Stomach (tissue), 8 donors: ENCODE measurements at regions not wholly inside any gene's neighbourhood (a gene's known extent, or its start where the extent isn't known, plus 50 kb on each side); places are given as distances from the start of the nearest gene placed in this dataset.

Experiments used
- DNase-seq, 2 donors: peaks; one replicate each; pipeline versions ENCODE4 v3.0.0 to v3.0.0-alpha.2; 2013 to 2019
- H3K27ac ChIP-seq, 5 donors: fragments of 200-600 bp in 4 of 5; sonication (generic) in 4 of 5; one replicate each; pipeline ENCODE4 v1.5.1; 2013 to 2019; ENCODE audit warnings: mild to moderate bottlenecking in 1 of 5, moderate library complexity in 1 of 5
- H3K27me3 ChIP-seq, 3 donors: fragments of 200-600 bp; sonication (generic); one replicate each; pipeline ENCODE4 v1.5.1; 2017 to 2019; ENCODE audit warnings: mixed run types in 1 of 3
- H3K36me3 ChIP-seq, 4 donors: fragments of 200-600 bp; sonication (generic); 1 replicate in 3 of 4; 2 replicates in 1 of 4; pipeline ENCODE4 v1.5.1; 2016 to 2019
- H3K4me1 ChIP-seq, 4 donors: fragments of 200-600 bp; sonication (generic); one replicate each; pipeline ENCODE4 v1.5.1; 2016 to 2019
- H3K4me3 ChIP-seq, 4 donors: fragments of 200-600 bp; sonication (generic) in 3 of 4; one replicate each; pipeline ENCODE4 v1.5.1; 2016 to 2019; ENCODE audit warnings: mild to moderate bottlenecking in 1 of 4
- H3K9me3 ChIP-seq, 4 donors: fragments of 200-600 bp; sonication (generic); one replicate each; pipeline ENCODE4 v1.5.1; 2016 to 2019
- EP300 ChIP-seq: sonication (generic); formaldehyde crosslinking; IDR thresholded peaks from one replicate; pipeline ENCODE4 v1.6.1; 2017; ENCODE audit warnings: antibody characterized with exemption
- POLR2A ChIP-seq, 4 donors: fragments of 450-650 bp; IDR thresholded peaks; one replicate each; pipeline ENCODE4 v1.6.1; 2016; ENCODE audit warnings: antibody characterized with exemption in 4 of 4, control low read depth in 2 of 4, mild to moderate bottlenecking in 1 of 4, moderate library complexity in 1 of 4
- POLR2AphosphoS5 ChIP-seq, 3 donors: sonication (generic); formaldehyde crosslinking; IDR thresholded peaks; one replicate each; pipeline ENCODE4 v1.6.1; 2016; ENCODE audit warnings: antibody characterized with exemption in 3 of 3
- WGBS, 5 donors: extraction: QIAGEN DNeasy Blood & Tissue Kit in 3 of 5; methylation state at CpG; one replicate each; pipeline versions ENCODE4 v1.1.5 to v1.1.7; 2013 to 2018; 5-methylcytosine and 5-hydroxymethylcytosine counted together
- intact Hi-C: fragments of 100-400 bp; cut with DNase I; formaldehyde crosslinking; loops from one replicate; pipeline ENCODE4 v1.15.1; 2023; ENCODE audit warnings: low total_unique reads
- TF ChIP-seq, protein P1 (sequence below), 7 experiments: fragments of 450-650 bp in 4 of 7; fragments of 200-600 bp in 3 of 7; sonication (generic) in 3 of 7; IDR thresholded peaks; one replicate each; pipeline ENCODE4 v1.5.1; 2016 to 2019; ENCODE audit warnings: antibody characterized with exemption in 7 of 7, control low read depth in 2 of 7, mild to moderate bottlenecking in 1 of 7
- donor health status: healthy with polysubstance abuse.
- donor health status: Bipolar disorder and iron deficiency.
- donor health status: healthy.

DNA sequence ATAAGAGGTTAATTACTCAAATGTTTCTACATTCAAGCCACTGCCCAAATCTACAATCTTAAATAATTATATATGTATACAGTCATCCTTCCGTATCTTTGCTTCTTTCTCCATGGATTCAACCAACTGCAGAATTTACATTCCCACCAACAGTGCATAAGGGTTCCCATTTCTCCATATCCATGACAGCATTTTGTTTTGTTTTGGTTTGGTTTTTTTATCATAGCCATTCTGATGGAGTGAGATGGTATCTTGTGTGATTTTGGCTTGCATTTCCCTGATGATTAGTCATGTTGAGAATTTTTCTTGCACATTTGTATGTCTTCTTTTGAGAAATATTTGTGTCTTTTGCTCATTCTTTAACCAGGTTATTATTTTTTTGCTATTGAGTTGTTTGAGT, 198.5 kb downstream of the C6orf118 start:
- 72 to 96% (median 79%) methylated on average over 1 of the region's 1 CpG for WGBS, 5 donors
- H3K4me3 ChIP-seq: no peak overlapping the region
- H3K9me3 ChIP-seq: peaks cover 0 to 41% (median 13%) of the 10 kb centered on the region in 4 donors
- no peaks in the 10 kb centered on the region for H3K36me3 ChIP-seq
- intact Hi-C loops: no loop called here
- no peak for DNase-seq
- no peaks in the 10 kb centered on the region for H3K4me1 ChIP-seq
- TF ChIP-seq POLR2A (IDR thresholded peaks at IDR 0.05) (no peak), POLR2AphosphoS5 (IDR thresholded peaks at IDR 0.05) (no peak), EP300 (no peak)
- TF ChIP-seq, protein P1, sequence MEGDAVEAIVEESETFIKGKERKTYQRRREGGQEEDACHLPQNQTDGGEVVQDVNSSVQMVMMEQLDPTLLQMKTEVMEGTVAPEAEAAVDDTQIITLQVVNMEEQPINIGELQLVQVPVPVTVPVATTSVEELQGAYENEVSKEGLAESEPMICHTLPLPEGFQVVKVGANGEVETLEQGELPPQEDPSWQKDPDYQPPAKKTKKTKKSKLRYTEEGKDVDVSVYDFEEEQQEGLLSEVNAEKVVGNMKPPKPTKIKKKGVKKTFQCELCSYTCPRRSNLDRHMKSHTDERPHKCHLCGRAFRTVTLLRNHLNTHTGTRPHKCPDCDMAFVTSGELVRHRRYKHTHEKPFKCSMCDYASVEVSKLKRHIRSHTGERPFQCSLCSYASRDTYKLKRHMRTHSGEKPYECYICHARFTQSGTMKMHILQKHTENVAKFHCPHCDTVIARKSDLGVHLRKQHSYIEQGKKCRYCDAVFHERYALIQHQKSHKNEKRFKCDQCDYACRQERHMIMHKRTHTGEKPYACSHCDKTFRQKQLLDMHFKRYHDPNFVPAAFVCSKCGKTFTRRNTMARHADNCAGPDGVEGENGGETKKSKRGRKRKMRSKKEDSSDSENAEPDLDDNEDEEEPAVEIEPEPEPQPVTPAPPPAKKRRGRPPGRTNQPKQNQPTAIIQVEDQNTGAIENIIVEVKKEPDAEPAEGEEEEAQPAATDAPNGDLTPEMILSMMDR (IDR thresholded peaks at IDR 0.05): no peak
- no peaks in the 10 kb centered on the region for H3K27me3 ChIP-seq
- no peak overlapping the region for H3K27ac ChIP-seq

DNA sequence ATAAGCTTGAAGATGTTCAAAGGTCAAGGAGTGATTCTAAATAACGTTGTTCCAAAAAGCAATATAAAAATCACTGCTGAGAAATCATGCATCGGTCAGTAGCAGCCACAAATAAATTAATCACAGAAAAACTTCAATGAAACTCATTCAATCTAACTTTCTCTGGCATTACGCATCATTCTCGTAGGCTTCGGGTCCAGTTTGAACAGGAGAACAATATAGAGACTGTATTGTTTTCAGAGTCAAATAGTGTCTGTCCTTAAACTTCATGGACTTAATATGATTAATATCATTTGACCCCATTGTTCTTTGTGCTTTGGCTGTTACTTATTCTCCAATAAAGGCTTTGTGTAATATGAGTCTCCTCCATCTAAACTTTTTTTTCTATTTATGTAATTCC, 200.4 kb downstream of the C6orf118 start:
- Histone ChIP-seq H3K27me3 (no peaks in the 10 kb centered on the region), H3K9me3 (peaks cover 0 to 22% (median 7%) of the 10 kb centered on the region in 4 donors), H3K4me1 (no peaks in the 10 kb centered on the region), H3K27ac (no peak overlapping the region), H3K4me3 (no peak overlapping the region), H3K36me3 (no peaks in the 10 kb centered on the region)
- DNase-seq: no peak
- intact Hi-C loops: no loop called here
- TF ChIP-seq POLR2AphosphoS5 (IDR thresholded peaks at IDR 0.05) (no peak), POLR2A (IDR thresholded peaks at IDR 0.05) (no peak), EP300 (no peak)
- TF ChIP-seq, protein P1 (IDR thresholded peaks at IDR 0.05): no peak
- 73 to 84% (median 80%) methylated on average over 5 of the region's 5 CpGs for WGBS, 5 donors

DNA sequence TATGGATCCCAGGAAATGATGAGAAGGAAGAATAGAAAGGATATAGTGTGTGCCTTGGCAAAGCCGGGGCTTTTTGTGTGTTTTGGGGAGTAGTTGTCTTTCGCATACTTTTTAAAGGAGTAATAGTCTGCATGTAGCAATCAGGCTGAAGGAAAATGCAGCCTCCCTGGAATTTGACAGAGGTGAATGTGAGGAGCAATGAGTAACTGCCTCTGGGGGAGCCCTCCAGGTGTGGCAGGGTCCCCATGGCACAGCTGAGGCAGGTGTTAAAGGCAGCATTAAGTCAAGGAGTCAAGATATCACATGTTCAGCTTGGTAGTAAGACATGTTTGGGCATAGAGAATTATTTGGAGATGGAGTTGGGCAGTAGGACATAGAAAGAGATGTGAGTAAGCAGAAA, 203.1 kb downstream of the C6orf118 start:
- H3K4me3 ChIP-seq: no peak overlapping the region
- WGBS, 5 donors: 82 to 94% (median 92%) methylated on average over 2 of the region's 2 CpGs
- peaks cover 0 to 15% (median 1%) of the 10 kb centered on the region in 4 donors for H3K9me3 ChIP-seq
- DNase-seq: no peak
- TF ChIP-seq POLR2A (IDR thresholded peaks at IDR 0.05): no peak
- H3K36me3 ChIP-seq: no peaks in the 10 kb centered on the region
- no peaks in the 10 kb centered on the region for H3K27me3 ChIP-seq
- H3K4me1 ChIP-seq: no peaks in the 10 kb centered on the region
- intact Hi-C loops: no loop called here
- H3K27ac ChIP-seq: no peak overlapping the region

DNA sequence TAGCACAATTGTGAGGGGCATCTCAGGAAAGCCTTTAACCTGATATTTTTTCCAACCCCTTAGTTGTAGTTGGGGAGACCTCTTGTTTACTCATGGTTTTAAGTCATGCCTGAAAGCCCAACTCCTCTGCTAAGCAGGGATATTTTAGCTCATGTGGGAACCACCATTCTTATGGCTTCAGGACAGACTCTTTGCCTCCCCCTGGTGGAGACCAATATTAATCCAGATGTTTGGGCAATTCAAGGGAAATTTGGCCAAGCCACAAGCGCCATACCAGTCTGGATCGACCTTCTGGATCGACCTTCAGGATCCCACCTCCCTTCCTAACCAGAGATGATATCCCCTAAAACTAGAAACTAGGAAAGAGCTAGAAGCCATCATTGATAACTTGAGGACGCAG, 211.2 kb downstream of the C6orf118 start:
- H3K4me3 ChIP-seq: no peak overlapping the region
- TF ChIP-seq, protein P1 (IDR thresholded peaks at IDR 0.05): no peak
- no peak for TF ChIP-seq EP300
- no peak for TF ChIP-seq POLR2AphosphoS5 (IDR thresholded peaks at IDR 0.05)
- no peak for TF ChIP-seq POLR2A (IDR thresholded peaks at IDR 0.05)
- H3K9me3 ChIP-seq: peaks cover 0 to 58% (median 24%) of the 10 kb centered on the region in 4 donors
- no peak overlapping the region for H3K27ac ChIP-seq
- H3K27me3 ChIP-seq: no peaks in the 10 kb centered on the region
- DNase-seq: no peak
- H3K36me3 ChIP-seq: no peaks in the 10 kb centered on the region
- no peaks in the 10 kb centered on the region for H3K4me1 ChIP-seq
- intact Hi-C loops: no loop called here
- whole genome bisulfite sequencing, 5 donors: 62 to 83% (median 78%) methylated on average over 4 of the region's 4 CpGs

DNA sequence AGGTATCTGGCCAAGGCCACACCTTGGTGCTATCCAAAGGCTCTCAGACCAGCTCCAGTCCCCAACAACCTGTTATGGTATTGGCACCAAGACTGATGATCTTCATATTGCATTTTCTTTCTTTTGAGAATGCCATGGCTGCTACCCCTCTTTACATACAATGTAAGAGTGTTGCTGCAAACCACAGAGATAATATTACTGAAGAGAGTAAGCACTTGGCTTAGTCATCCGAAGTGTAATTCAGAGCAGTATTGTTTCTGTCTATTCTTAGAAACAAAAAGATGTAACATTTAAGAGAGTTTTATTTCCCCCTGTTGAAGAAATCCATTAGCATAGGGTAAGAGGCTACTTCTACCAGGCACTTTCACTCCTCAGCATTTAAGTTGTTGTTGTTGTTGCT, 212.5 kb downstream of the C6orf118 start:
- Histone ChIP-seq H3K36me3 (no peaks in the 10 kb centered on the region), H3K27me3 (no peaks in the 10 kb centered on the region), H3K4me3 (no peak overlapping the region), H3K4me1 (no peaks in the 10 kb centered on the region), H3K9me3 (peaks cover 0 to 67% (median 25%) of the 10 kb centered on the region in 4 donors), H3K27ac (no peak overlapping the region)
- no peak for TF ChIP-seq EP300
- no peak for TF ChIP-seq POLR2A (IDR thresholded peaks at IDR 0.05)
- TF ChIP-seq POLR2AphosphoS5 (IDR thresholded peaks at IDR 0.05): no peak
- TF ChIP-seq, protein P1 (IDR thresholded peaks at IDR 0.05): no peak
- 0 to 70% (median 47%) methylated on average over 1 of the region's 1 CpG for WGBS, 5 donors
- intact Hi-C loops: no loop called here
- DNase-seq: no peak
